H1 (cell line): ENCODE measurements at regions not wholly inside any gene's neighbourhood (a gene's known extent, or its start where the extent isn't known, plus 50 kb on each side); places are given as distances from the start of the nearest gene placed in this dataset.

ENCODE experiments used
- CTCF ChIA-PET: fragments of 300-600 bp; sonication (Branson Sonifier 250); formaldehyde crosslinking; loops from one replicate; lab custom pipeline; 2021; ENCODE audit not compliant: partially characterized antibody; lab: Charles Lee
- POLR2A ChIA-PET: fragments of 300-600 bp; sonication (Branson Sonifier 250); formaldehyde crosslinking; loops from one replicate; lab custom pipeline; 2021; ENCODE audit warnings: inconsistent platforms; ENCODE audit not compliant: partially characterized antibody; lab: Charles Lee
- DNase-seq, 2 experiments: peaks; one replicate each; pipeline versions ENCODE4 v3.0.0 to v3.0.0-alpha.2; 2010 to 2022; ENCODE audit warnings: low spot score in 2 of 2, low read depth in 1 of 2, mixed read lengths in 1 of 2
- FAIRE-seq: peaks from 2 replicates; lab custom pipeline; 2011; peaks lifted over from hg19 to GRCh38; lab: Jason Lieb, UNC
- H2AFZ ChIP-seq: 2 replicates; pipeline ENCODE4 v1.8.1; 2012; ENCODE audit warnings: low read length, inconsistent platforms
- H2AK5ac ChIP-seq: 2 replicates; pipeline ENCODE4 v1.6.1; 2013; ENCODE audit warnings: low read depth, low read length
- H2BK120ac ChIP-seq: replicated peaks from 2 replicates; pipeline ENCODE3; 2013; ENCODE audit warnings: low read depth, low read length, inconsistent platforms
- H2BK12ac ChIP-seq: 2 replicates; pipeline ENCODE4 v1.6.1; 2013; ENCODE audit warnings: low read depth, low read length
- H2BK15ac ChIP-seq: 2 replicates; pipeline ENCODE4 v1.6.1; 2013; ENCODE audit warnings: low read length
- H2BK20ac ChIP-seq: 2 replicates; pipeline ENCODE4 v1.6.1; 2013; ENCODE audit warnings: low read length
- H2BK5ac ChIP-seq: 2 replicates; pipeline ENCODE4 v1.6.1; 2013; ENCODE audit warnings: low read depth, low read length
- H3K14ac ChIP-seq: 2 replicates; pipeline ENCODE4 v1.6.1; 2013; ENCODE audit warnings: inconsistent platforms; ENCODE audit not compliant: insufficient read length
- H3K18ac ChIP-seq: 2 replicates; pipeline ENCODE4 v1.6.1; 2013; ENCODE audit warnings: low read length; ENCODE audit errors: extremely low read depth
- H3K23ac ChIP-seq: 2 replicates; pipeline ENCODE4 v1.6.1; 2013; ENCODE audit warnings: inconsistent platforms; ENCODE audit not compliant: insufficient read length
- H3K23me2 ChIP-seq: 2 replicates; pipeline ENCODE4 v1.6.1; 2013; ENCODE audit warnings: low read depth, low read length
- H3K27ac ChIP-seq: 2 replicates; pipeline ENCODE4 v1.6.1; 2011; ENCODE audit warnings: low read depth, low read length, inconsistent platforms
- H3K27me3 ChIP-seq, 4 experiments: replicated peaks in 1 of 4; 1 replicate in 1 of 4; 2 replicates in 3 of 4; pipeline versions ENCODE4 v1.6.1 to v1.8.1; 2011 to 2013; ENCODE audit warnings: low read length in 3 of 4, mild to moderate bottlenecking in 3 of 4, inconsistent platforms in 2 of 4, mixed read lengths in 2 of 4, moderate library complexity in 1 of 4; ENCODE audit not compliant: control insufficient read depth in 3 of 4, insufficient read depth in 3 of 4; ENCODE audit errors: extremely low read depth in 1 of 4
- H3K36me3 ChIP-seq, 4 experiments: 2 replicates each; pipeline versions ENCODE4 v1.6.1 to v1.8.1; 2011 to 2013; ENCODE audit warnings: mild to moderate bottlenecking in 4 of 4, low read length in 3 of 4, moderate library complexity in 2 of 4, control low read depth in 1 of 4, inconsistent platforms in 1 of 4; ENCODE audit not compliant: insufficient read depth in 4 of 4, control insufficient read depth in 2 of 4
- H3K4ac ChIP-seq: replicated peaks from 2 replicates; pipeline ENCODE3; 2013; ENCODE audit warnings: low read length, low read depth, mixed read lengths, inconsistent platforms; ENCODE audit not compliant: insufficient read length
- H3K4me1 ChIP-seq, 4 experiments: replicated peaks in 1 of 4; 1 replicate in 1 of 4; 2 replicates in 3 of 4; pipeline versions ENCODE4 v1.6.1 to v1.8.1; 2011 to 2013; ENCODE audit warnings: low read length in 3 of 4, inconsistent platforms in 2 of 4, mixed read lengths in 1 of 4; ENCODE audit not compliant: insufficient read depth in 4 of 4, control insufficient read depth in 3 of 4
- H3K4me2 ChIP-seq, 2 experiments: 2 replicates each; pipeline versions ENCODE4 v1.6.1 to v1.8.1; 2011 to 2013; ENCODE audit warnings: low read depth in 2 of 2, low read length in 2 of 2, control low read depth in 1 of 2, inconsistent platforms in 1 of 2, mild to moderate bottlenecking in 1 of 2; ENCODE audit not compliant: insufficient read depth in 1 of 2
- H3K4me3 ChIP-seq, 4 experiments: fragments of 200-600, 300-600 bp in 1 of 4; sonication (generic), shearing (Covaris generic), sonication (Bioruptor Twin) in 1 of 4; 2 replicates each; pipeline versions ENCODE4 v1.5.1 to v1.8.1; 2011 to 2016; ENCODE audit warnings: low read length in 4 of 4, low read depth in 3 of 4, control low read depth in 2 of 4, inconsistent platforms in 2 of 4, mild to moderate bottlenecking in 2 of 4, mixed read lengths in 1 of 4, moderate library complexity in 1 of 4; ENCODE audit not compliant: insufficient read depth in 2 of 4; ENCODE audit errors: extremely low read depth in 1 of 4
- H3K56ac ChIP-seq: replicated peaks from 2 replicates; pipeline ENCODE3; 2013; ENCODE audit warnings: low read depth, mild to moderate bottlenecking, mixed read lengths, low read length, inconsistent platforms; ENCODE audit not compliant: insufficient read length
- H3K79me1 ChIP-seq: 2 replicates; pipeline ENCODE4 v1.6.1; 2013; ENCODE audit warnings: low read depth, low read length, control low read depth
- H3K79me2 ChIP-seq, 2 experiments: 2 replicates each; pipeline versions ENCODE4 v1.6.1 to v1.8.1; 2012 to 2013; ENCODE audit warnings: low read length in 2 of 2, mild to moderate bottlenecking in 2 of 2, inconsistent platforms in 1 of 2; ENCODE audit not compliant: insufficient read depth in 2 of 2, control insufficient read depth in 1 of 2
- H3K9ac ChIP-seq, 4 experiments: replicated peaks in 1 of 4; 1 replicate in 1 of 4; 2 replicates in 3 of 4; pipeline versions ENCODE4 v1.6.1 to v1.8.1; 2011 to 2013; ENCODE audit warnings: low read depth in 3 of 4, low read length in 3 of 4, control low read depth in 2 of 4, mild to moderate bottlenecking in 2 of 4, moderate library complexity in 2 of 4, inconsistent platforms in 1 of 4; ENCODE audit errors: extremely low read depth in 1 of 4
- H3K9me3 ChIP-seq, 2 experiments: 2 replicates each; pipeline versions ENCODE4 v1.6.1 to v1.8.1; 2012 to 2013; ENCODE audit warnings: mild to moderate bottlenecking in 2 of 2, moderate library complexity in 2 of 2, control low read depth in 1 of 2, inconsistent platforms in 1 of 2, low read depth in 1 of 2, low read length in 1 of 2, mixed read lengths in 1 of 2; ENCODE audit not compliant: insufficient read depth in 2 of 2
- H4K20me1 ChIP-seq, 2 experiments: replicated peaks in 1 of 2; 2 replicates each; pipeline versions ENCODE3 to v1.8.1; 2011 to 2013; ENCODE audit warnings: inconsistent platforms in 2 of 2, low read length in 2 of 2, mild to moderate bottlenecking in 1 of 2; ENCODE audit not compliant: insufficient read depth in 2 of 2, control insufficient read depth in 1 of 2
- H4K5ac ChIP-seq: 2 replicates; pipeline ENCODE4 v1.6.1; 2013; ENCODE audit warnings: low read length, low read depth, mixed read lengths, inconsistent platforms; ENCODE audit not compliant: insufficient read length
- H4K8ac ChIP-seq: 2 replicates; pipeline ENCODE4 v1.8.0; 2013; ENCODE audit warnings: mild to moderate bottlenecking, moderate library complexity, low read length, inconsistent platforms; ENCODE audit not compliant: insufficient read depth; ENCODE audit errors: extremely low read depth
- H4K91ac ChIP-seq: replicated peaks from 2 replicates; pipeline ENCODE3; 2013; ENCODE audit warnings: low read length, mixed read lengths, inconsistent platforms; ENCODE audit not compliant: insufficient read length
- ATF3 ChIP-seq: IDR thresholded peaks from 2 replicates; pipeline ENCODE4 v1.6.1; 2011; ENCODE audit warnings: low read depth, mild to moderate bottlenecking, low read length; ENCODE audit not compliant: insufficient read depth
- KDM4A ChIP-seq: IDR thresholded peaks from one replicate; pipeline ENCODE4 v1.7.1; 2012; ENCODE audit warnings: low read depth, mild to moderate bottlenecking, moderate library complexity, low read length, inconsistent platforms; ENCODE audit not compliant: severe bottlenecking
- MAFK ChIP-seq: IDR thresholded peaks from 2 replicates; pipeline ENCODE4 v1.6.1; 2012; ENCODE audit warnings: low read depth, mild to moderate bottlenecking, improper control_type of control experiment, low read length
- MAX ChIP-seq: IDR thresholded peaks from 2 replicates; pipeline ENCODE4 v1.6.1; 2012; ENCODE audit warnings: inconsistent platforms
- TBP ChIP-seq: IDR thresholded peaks from 2 replicates; pipeline ENCODE4 v1.6.1; 2011; ENCODE audit warnings: low read depth, low read length, improper control_type of control experiment
- WGBS, 2 experiments: shearing (Covaris generic) in 1 of 2; methylation state at CpG; one replicate each; pipeline versions ENCODE4 v1.1.6 to v1.1.7; 2013 to 2015; ENCODE audit warnings: low lambda C conversion rate in 2 of 2, mixed read lengths in 2 of 2, inconsistent platforms in 1 of 2, low coverage in 1 of 2, missing lambda C conversion rate in 1 of 2; ENCODE audit not compliant: insufficient replicate concordance in 2 of 2, insufficient coverage in 1 of 2, insufficient read length in 1 of 2; ENCODE audit errors: extremely low coverage in 1 of 2, missing lambda C conversion rate in 1 of 2; 5-methylcytosine and 5-hydroxymethylcytosine counted together

GRCh38 chr11:33980897-33981296 lies 70.6 kb upstream of the CAPRIN1 start:
- ChIA-PET POLR2A (interaction anchor here (1.2 kb wide), 1 partner anchor 10 kb away, joined by 3 read pairs; no protein-coding TSS in a partner anchor), CTCF (interaction anchor here (1.0 to 19.3 kb wide), 8 partner anchors 10 to 140 kb away, joined by 3 to 326 read pairs (median 6); no protein-coding TSS in a partner anchor)
- Histone ChIP-seq H3K27me3 (no peaks in the 10 kb centered on the region), H3K4me2 (no peak overlapping the region), H4K5ac (no peak overlapping the region), H4K20me1 (no peaks in the 10 kb centered on the region), H2BK15ac (no peak overlapping the region; the same call in 1 of the 2 replicates), H2BK20ac (no peak overlapping the region), H4K91ac (no peak overlapping the region), H3K9ac (no peak overlapping the region), H3K56ac (no peak overlapping the region), H3K14ac (no peak overlapping the region), H3K9me3 (peaks cover 0 to 7% of the 10 kb centered on the region in 2 experiments; a peak in 2 of 4 replicates), H2AK5ac (no peak overlapping the region), H2BK120ac (no peak overlapping the region), H3K4me3 (no peak overlapping the region), H3K79me2 (no peaks in the 10 kb centered on the region), H3K18ac (no peak overlapping the region), H3K4me1 (no peaks in the 10 kb centered on the region), H2BK12ac (no peak overlapping the region), H3K27ac (no peak overlapping the region), H3K4ac (no peak overlapping the region), H3K79me1 (no peaks in the 10 kb centered on the region), H2BK5ac (no peak overlapping the region), H3K23ac (no peak overlapping the region), H3K36me3 (no peaks in the 10 kb centered on the region), H4K8ac (no peak overlapping the region), H3K23me2 (no peaks in the 10 kb centered on the region), H2AFZ (no peak overlapping the region)
- WGBS, 2 experiments: 89% methylated on average over 3 of the region's 3 CpGs; no CpG with 5 or more reads in 1 of the 2 experiments
- FAIRE-seq (no peak), DNase-seq (no peak)
- TF ChIP-seq MAX (no peak), KDM4A (no peak), MAFK (no peak), TBP (no peak), ATF3 (no peak)
